HEK293 (cell line): ENCODE measurements at regions not wholly inside any gene's neighbourhood (a gene's known extent, or its start where the extent isn't known, plus 50 kb on each side); places are given as distances from the start of the nearest gene placed in this dataset.

Source experiments
- CTCF ChIA-PET: fragments of 350-600 bp; formaldehyde crosslinking; extraction: SDS; loops from one replicate; lab custom pipeline; 2021; ENCODE audit warnings: antibody characterized with exemption; lab: Yijun Ruan, JAX
- POLR2A ChIA-PET: fragments of 300-600 bp; formaldehyde crosslinking; extraction: SDS; loops from one replicate; lab custom pipeline; 2020; ENCODE audit warnings: antibody characterized with exemption, inconsistent platforms; lab: Yijun Ruan, JAX
- H3K27ac ChIP-seq: fragments of 200-500 bp; sonication (Bioruptor generic); 2 replicates; pipeline ENCODE4 v1.5.1; 2014; ENCODE audit warnings: low read depth, low read length, control low read depth, inconsistent platforms; ENCODE audit errors: extremely low read depth
- H3K36me3 ChIP-seq, 2 experiments: fragments of 200-500 bp in 1 of 2; sonication (Bioruptor generic) in 1 of 2; 1 replicate in 1 of 2; 2 replicates in 1 of 2; pipeline ENCODE4 v1.5.1; 2014 to 2017; ENCODE audit warnings: inconsistent platforms in 2 of 2, low read length in 2 of 2; ENCODE audit not compliant: control insufficient read depth in 2 of 2, insufficient read depth in 1 of 2
- H3K4me1 ChIP-seq: fragments of 200-500 bp; sonication (Bioruptor generic); 2 replicates; pipeline ENCODE4 v1.5.1; 2014; ENCODE audit warnings: mild to moderate bottlenecking, low read length, inconsistent platforms; ENCODE audit not compliant: control insufficient read depth, insufficient read depth
- H3K4me3 ChIP-seq: 2 replicates; pipeline ENCODE4 v1.5.1; 2011; ENCODE audit warnings: low read depth, mild to moderate bottlenecking, control low read depth, low read length, moderate library complexity
- H3K9me3 ChIP-seq: fragments of 200-500 bp; sonication (Bioruptor generic); 2 replicates; pipeline ENCODE4 v1.5.1; 2014; ENCODE audit warnings: low read depth, low read length, inconsistent platforms; ENCODE audit not compliant: control insufficient read depth, insufficient read depth
- BCL11B ChIP-seq: fragments of 450-650 bp; formaldehyde crosslinking; IDR thresholded peaks from 2 replicates; pipeline ENCODE4 v1.5.1; 2016; ENCODE audit warnings: low read depth, missing biosample characterization, missing genetic modification characterization
- GLIS2 ChIP-seq: fragments of 450-650 bp; formaldehyde crosslinking; IDR thresholded peaks from 2 replicates; pipeline ENCODE4 v1.5.1; 2016; ENCODE audit warnings: missing biosample characterization, missing genetic modification characterization
- HOXA7 ChIP-seq: sonication (generic); formaldehyde crosslinking; IDR thresholded peaks from 2 replicates; pipeline ENCODE4 v1.8.1; 2022; ENCODE audit warnings: missing genetic modification reagents, borderline replicate concordance
- KLF1 ChIP-seq: fragments of 450-650 bp; formaldehyde crosslinking; IDR thresholded peaks from 2 replicates; pipeline ENCODE4 v1.5.1; 2016; ENCODE audit warnings: missing biosample characterization, missing genetic modification characterization
- OVOL3 ChIP-seq: fragments of 450-650 bp; formaldehyde crosslinking; IDR thresholded peaks from 2 replicates; pipeline ENCODE4 v1.5.1; 2016; ENCODE audit warnings: missing biosample characterization, missing genetic modification characterization
- PRDM1 ChIP-seq: fragments of 450-650 bp; formaldehyde crosslinking; IDR thresholded peaks from 2 replicates; pipeline ENCODE4; 2016; ENCODE audit warnings: missing biosample characterization, missing genetic modification characterization
- SP2 ChIP-seq: fragments of 450-650 bp; formaldehyde crosslinking; IDR thresholded peaks from 2 replicates; pipeline ENCODE4 v1.5.1; 2016; ENCODE audit warnings: missing biosample characterization, missing genetic modification characterization
- SP7 ChIP-seq: fragments of 450-650 bp; formaldehyde crosslinking; IDR thresholded peaks from 2 replicates; pipeline ENCODE4 v1.5.1; 2016; ENCODE audit warnings: missing biosample characterization, missing genetic modification characterization
- YY1 ChIP-seq: fragments of 450-650 bp; formaldehyde crosslinking; IDR thresholded peaks from 2 replicates; pipeline ENCODE4 v1.5.1; 2018; ENCODE audit warnings: missing biosample characterization, missing genetic modification characterization
- YY2 ChIP-seq: fragments of 450-650 bp; formaldehyde crosslinking; IDR thresholded peaks from 2 replicates; pipeline ENCODE4 v1.5.1; 2016; ENCODE audit warnings: missing biosample characterization, missing genetic modification characterization
- ZNF138 ChIP-seq: fragments of 450-650 bp; formaldehyde crosslinking; IDR thresholded peaks from 2 replicates; pipeline ENCODE4 v1.5.1; 2016; ENCODE audit warnings: missing biosample characterization, missing genetic modification characterization, borderline replicate concordance
- ZNF274 ChIP-seq, 2 experiments: fragments of 200-500 bp in 1 of 2; fragments of 450-650 bp in 1 of 2; sonication (Bioruptor generic) in 1 of 2; formaldehyde crosslinking in 1 of 2; IDR thresholded peaks; 2 replicates each; pipeline versions ENCODE4 v1.5.1 to v1.6.1; 2014 to 2016; ENCODE audit warnings: borderline replicate concordance in 1 of 2, inconsistent platforms in 1 of 2, low read length in 1 of 2, missing biosample characterization in 1 of 2, missing genetic modification characterization in 1 of 2
- ZNF311 ChIP-seq: fragments of 450-650 bp; formaldehyde crosslinking; IDR thresholded peaks from 2 replicates; pipeline ENCODE4 v1.5.1; 2017; ENCODE audit warnings: missing biosample characterization, missing genetic modification characterization, borderline replicate concordance
- ZNF350 ChIP-seq: fragments of 450-650 bp; formaldehyde crosslinking; IDR thresholded peaks from 2 replicates; pipeline ENCODE4 v1.5.0; 2017; ENCODE audit warnings: missing biosample characterization, mild to moderate bottlenecking, missing genetic modification characterization
- ZNF366 ChIP-seq: fragments of 450-650 bp; formaldehyde crosslinking; conservative IDR thresholded peaks from 2 replicates; pipeline ENCODE4 v1.5.1; 2016; ENCODE audit warnings: missing biosample characterization, missing genetic modification characterization
- ZNF473 ChIP-seq: fragments of 450-650 bp; formaldehyde crosslinking; IDR thresholded peaks from 2 replicates; pipeline ENCODE4 v1.5.1; 2017; ENCODE audit warnings: missing biosample characterization, missing genetic modification characterization
- ZNF521 ChIP-seq: fragments of 450-650 bp; formaldehyde crosslinking; IDR thresholded peaks from 2 replicates; pipeline ENCODE4 v1.5.1; 2017; ENCODE audit warnings: missing biosample characterization, mild to moderate bottlenecking, missing genetic modification characterization
- ZNF530 ChIP-seq: fragments of 450-650 bp; formaldehyde crosslinking; IDR thresholded peaks from 2 replicates; pipeline ENCODE4 v1.5.1; 2016; ENCODE audit warnings: low read depth, missing biosample characterization, missing genetic modification characterization
- ZNF544 ChIP-seq: fragments of 450-650 bp; formaldehyde crosslinking; IDR thresholded peaks from 2 replicates; pipeline ENCODE4 v1.5.0; 2017; ENCODE audit warnings: missing biosample characterization, missing genetic modification characterization
- ZNF658 ChIP-seq: fragments of 450-650 bp; formaldehyde crosslinking; IDR thresholded peaks from 2 replicates; pipeline ENCODE4; 2016; ENCODE audit warnings: missing biosample characterization, missing genetic modification characterization
- ZNF704 ChIP-seq: fragments of 450-650 bp; formaldehyde crosslinking; IDR thresholded peaks from 2 replicates; pipeline ENCODE4 v1.5.1; 2016; ENCODE audit warnings: missing biosample characterization, missing genetic modification characterization
- ZNF76 ChIP-seq: fragments of 450-650 bp; formaldehyde crosslinking; IDR thresholded peaks from 2 replicates; pipeline ENCODE4; 2016; ENCODE audit warnings: low read depth, missing biosample characterization, missing genetic modification characterization, borderline replicate concordance
- ZNF792 ChIP-seq: fragments of 450-650 bp; formaldehyde crosslinking; IDR thresholded peaks from 2 replicates; pipeline ENCODE4 v1.5.1; 2016; ENCODE audit warnings: missing biosample characterization, missing genetic modification characterization
- TF ChIP-seq, protein P1 (sequence below): fragments of 450-650 bp; formaldehyde crosslinking; IDR thresholded peaks from 2 replicates; pipeline ENCODE4 v1.5.1; 2016; ENCODE audit warnings: missing biosample characterization, missing genetic modification characterization
- TF ChIP-seq, protein P2 (sequence below): fragments of 450-650 bp; formaldehyde crosslinking; IDR thresholded peaks from 2 replicates; pipeline ENCODE4 v1.5.1; 2017; ENCODE audit warnings: missing biosample characterization, missing genetic modification characterization
- TF ChIP-seq, protein P3 (sequence below): fragments of 450-650 bp; formaldehyde crosslinking; IDR thresholded peaks from 2 replicates; pipeline ENCODE4 v1.5.1; 2016; ENCODE audit warnings: missing biosample characterization, missing genetic modification characterization

DNA sequence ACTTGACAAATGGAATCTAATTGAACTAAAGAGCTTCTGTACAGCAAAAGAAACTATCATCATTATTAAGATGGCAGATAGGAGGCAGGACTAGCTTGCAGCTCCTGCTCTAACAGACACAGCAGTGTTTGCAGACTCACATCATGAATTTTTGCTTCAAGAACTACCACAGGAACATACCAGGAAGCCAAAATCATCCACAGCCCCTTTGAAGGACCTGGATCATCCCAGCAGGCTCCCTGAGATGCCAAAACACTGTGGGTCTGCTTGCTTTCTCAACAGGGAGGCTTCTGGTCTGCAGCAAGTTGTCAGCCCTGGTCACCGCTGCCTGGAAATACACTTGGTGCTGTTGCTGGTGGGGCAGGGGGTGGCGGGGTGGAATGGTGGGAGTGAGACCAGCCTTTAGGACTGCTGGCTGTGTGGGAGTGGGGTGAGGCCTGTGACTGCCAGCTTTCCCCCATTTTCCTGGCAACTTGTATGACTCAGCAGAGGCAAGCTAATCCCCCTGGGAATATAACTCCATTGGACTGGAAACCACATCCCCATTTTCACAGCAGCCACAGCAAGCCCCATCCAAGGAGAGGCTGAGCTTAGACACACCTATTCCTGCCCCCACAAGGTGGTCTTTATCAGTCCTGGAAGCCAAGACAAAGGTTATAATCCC is 533.8 kb upstream of the CYLC2 start:
- no peak overlapping the region for H3K4me3 ChIP-seq
- no peak overlapping the region for H3K27ac ChIP-seq
- no peaks in the 10 kb centered on the region for H3K9me3 ChIP-seq
- ChIA-PET POLR2A (no interaction called here), CTCF (no interaction called here)
- H3K36me3 ChIP-seq, result no peaks in the 10 kb centered on the region
- TF ChIP-seq BCL11B (tag by site-specific recombination), result no peak
- no peak for TF ChIP-seq KLF1 (tag by site-specific recombination)
- no peak for TF ChIP-seq ZNF658
- no peak for TF ChIP-seq ZNF138 (tag by site-specific recombination)
- no peak for TF ChIP-seq SP7
- TF ChIP-seq ZNF311 (tag by site-specific recombination), result no peak
- TF ChIP-seq HOXA7 (CRISPR knock-in tag), result no peak
- no peak for TF ChIP-seq SP2 (tag by site-specific recombination)
- TF ChIP-seq ZNF704 (tag by site-specific recombination), result no peak
- TF ChIP-seq YY1, result no peak
- TF ChIP-seq ZNF544, result no peak
- TF ChIP-seq OVOL3, result no peak
- no peak for TF ChIP-seq ZNF366 (tag by site-specific recombination)
- no peaks in the 10 kb centered on the region for H3K4me1 ChIP-seq

DNA sequence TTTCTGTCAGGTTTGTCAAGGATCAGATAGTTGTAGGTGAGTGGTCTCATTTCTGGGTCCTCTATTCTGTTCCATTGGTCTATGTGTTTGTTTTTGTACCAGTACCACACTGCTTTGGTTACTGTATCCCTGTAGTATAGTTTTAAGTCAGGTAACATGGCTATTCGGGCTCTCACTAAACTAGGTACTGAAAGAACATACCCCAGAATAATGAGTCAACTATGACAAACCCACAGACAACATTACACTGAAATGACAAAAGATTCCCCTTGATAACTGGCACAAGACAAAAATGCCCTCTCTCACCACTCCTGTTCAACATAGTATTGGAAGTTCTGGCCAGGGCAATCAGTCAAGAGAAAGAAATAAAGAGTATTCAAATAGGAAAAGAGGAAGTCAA is 535.3 kb upstream of the CYLC2 start:
- POLR2A ChIA-PET, result no interaction called here
- Histone ChIP-seq H3K36me3 (no peaks in the 10 kb centered on the region), H3K4me3 (no peak overlapping the region), H3K9me3 (no peaks in the 10 kb centered on the region), H3K27ac (no peak overlapping the region), H3K4me1 (no peaks in the 10 kb centered on the region)
- TF ChIP-seq ZNF792 (tag by site-specific recombination), result no peak
- no peak for TF ChIP-seq ZNF76 (tag by site-specific recombination)
- no peak for TF ChIP-seq ZNF530 (tag by site-specific recombination)
- TF ChIP-seq, protein P1, sequence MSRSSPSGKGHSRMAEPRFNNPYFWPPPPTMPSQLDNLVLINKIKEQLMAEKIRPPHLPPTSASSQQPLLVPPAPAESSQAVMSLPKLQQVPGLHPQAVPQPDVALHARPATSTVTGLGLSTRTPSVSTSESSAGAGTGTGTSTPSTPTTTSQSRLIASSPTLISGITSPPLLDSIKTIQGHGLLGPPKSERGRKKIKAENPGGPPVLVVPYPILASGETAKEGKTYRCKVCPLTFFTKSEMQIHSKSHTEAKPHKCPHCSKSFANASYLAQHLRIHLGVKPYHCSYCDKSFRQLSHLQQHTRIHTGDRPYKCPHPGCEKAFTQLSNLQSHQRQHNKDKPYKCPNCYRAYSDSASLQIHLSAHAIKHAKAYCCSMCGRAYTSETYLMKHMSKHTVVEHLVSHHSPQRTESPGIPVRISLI (tag by site-specific recombination), result no peak
- TF ChIP-seq ZNF521 (tag by site-specific recombination), result no peak
- TF ChIP-seq YY2 (tag by site-specific recombination), result no peak
- TF ChIP-seq, protein P2, sequence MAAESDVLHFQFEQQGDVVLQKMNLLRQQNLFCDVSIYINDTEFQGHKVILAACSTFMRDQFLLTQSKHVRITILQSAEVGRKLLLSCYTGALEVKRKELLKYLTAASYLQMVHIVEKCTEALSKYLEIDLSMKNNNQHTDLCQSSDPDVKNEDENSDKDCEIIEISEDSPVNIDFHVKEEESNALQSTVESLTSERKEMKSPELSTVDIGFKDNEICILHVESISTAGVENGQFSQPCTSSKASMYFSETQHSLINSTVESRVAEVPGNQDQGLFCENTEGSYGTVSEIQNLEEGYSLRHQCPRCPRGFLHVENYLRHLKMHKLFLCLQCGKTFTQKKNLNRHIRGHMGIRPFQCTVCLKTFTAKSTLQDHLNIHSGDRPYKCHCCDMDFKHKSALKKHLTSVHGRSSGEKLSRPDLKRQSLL (tag by site-specific recombination), result no peak
- no peak for TF ChIP-seq ZNF473 (tag by site-specific recombination)
- no peak for TF ChIP-seq GLIS2
- TF ChIP-seq ZNF350 (tag by site-specific recombination), result no peak
- TF ChIP-seq ZNF274 (IDR thresholded peaks at IDR 0.05; ENCODE audit: low read length), result no peak
- no peak for TF ChIP-seq ZNF274 (tag by site-specific recombination; IDR thresholded peaks at IDR 0.05; ENCODE audit: borderline replicate concordance)
- no peak for TF ChIP-seq PRDM1 (tag by site-specific recombination)
- no peak for TF ChIP-seq KLF1 (tag by site-specific recombination)
- TF ChIP-seq, protein P3, sequence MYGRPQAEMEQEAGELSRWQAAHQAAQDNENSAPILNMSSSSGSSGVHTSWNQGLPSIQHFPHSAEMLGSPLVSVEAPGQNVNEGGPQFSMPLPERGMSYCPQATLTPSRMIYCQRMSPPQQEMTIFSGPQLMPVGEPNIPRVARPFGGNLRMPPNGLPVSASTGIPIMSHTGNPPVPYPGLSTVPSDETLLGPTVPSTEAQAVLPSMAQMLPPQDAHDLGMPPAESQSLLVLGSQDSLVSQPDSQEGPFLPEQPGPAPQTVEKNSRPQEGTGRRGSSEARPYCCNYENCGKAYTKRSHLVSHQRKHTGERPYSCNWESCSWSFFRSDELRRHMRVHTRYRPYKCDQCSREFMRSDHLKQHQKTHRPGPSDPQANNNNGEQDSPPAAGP (tag by site-specific recombination), result no peak
- CTCF ChIA-PET, result no interaction called here
